IPS DF 4.7 (cell line): ENCODE measurements at regions not wholly inside any gene's neighbourhood (a gene's known extent, or its start where the extent isn't known, plus 50 kb on each side); places are given as distances from the start of the nearest gene placed in this dataset.

Source experiments
- DNase-seq: peaks from one replicate; pipeline ENCODE4 v3.0.0-alpha.2; 2013; ENCODE audit warnings: low spot score; ENCODE audit errors: extremely low read depth

GRCh38 chr3:124567179-124567578 lies 163.1 kb upstream of the UMPS start:
- DNase-seq = no peak

GRCh38 chr3:124569761-124570160 lies 160.5 kb upstream of the UMPS start:
- no peak for DNase-seq

- DNase-seq = no peak
These were observed 160.0 kb upstream of the UMPS start for GRCh38 chr3:124570232-124570631.

- DNase-seq = no peak
These were observed 157.3 kb upstream of the UMPS start for GRCh38 chr3:124572851-124573405.

- no peak for DNase-seq
These were observed 156.2 kb upstream of the UMPS start for GRCh38 chr3:124574012-124574411.

- DNase-seq = no peak
These were observed 153.4 kb upstream of the UMPS start for GRCh38 chr3:124576565-124577493.

- no peak for DNase-seq
These were observed 152.6 kb upstream of the UMPS start for GRCh38 chr3:124577494-124578167.

- DNase-seq = no peak
These were observed 150.6 kb upstream of the UMPS start for GRCh38 chr3:124579641-124580040.

GRCh38 chr3:124582196-124582595 lies 148.1 kb upstream of the UMPS start:
- no peak for DNase-seq

- no peak for DNase-seq
These were observed 147.4 kb upstream of the UMPS start for GRCh38 chr3:124582621-124583395.

GRCh38 chr3:124584245-124584551 lies 146.1 kb upstream of the UMPS start:
- no peak for DNase-seq

GRCh38 chr3:124584552-124585391 lies 145.5 kb upstream of the UMPS start:
- DNase-seq = no peak

- no peak for DNase-seq
These were observed 143.9 kb upstream of the UMPS start for GRCh38 chr3:124586126-124587052.

- DNase-seq = no peak
These were observed 143.2 kb upstream of the UMPS start for GRCh38 chr3:124587053-124587408.

GRCh38 chr3:124588036-124588435 lies 142.2 kb upstream of the UMPS start:
- DNase-seq = no peak

GRCh38 chr3:124588794-124589193 lies 141.5 kb upstream of the UMPS start:
- DNase-seq = no peak

- no peak for DNase-seq
These were observed 138.6 kb upstream of the UMPS start for GRCh38 chr3:124591699-124592098.

- no peak for DNase-seq
These were observed 137.4 kb upstream of the UMPS start for GRCh38 chr3:124592658-124593441.

GRCh38 chr3:124593442-124593829 lies 136.8 kb upstream of the UMPS start:
- DNase-seq = no peak
